HL-60 (cell line): ENCODE measurements at regions not wholly inside any gene's neighbourhood (a gene's known extent, or its start where the extent isn't known, plus 50 kb on each side); places are given as distances from the start of the nearest gene placed in this dataset.

Experiments used
- CTCF ChIP-seq: IDR thresholded peaks from one replicate; pipeline ENCODE4 v1.5.1; 2011; ENCODE audit warnings: low read length, control low read depth, inconsistent platforms; ENCODE audit not compliant: insufficient read depth
- GABPA ChIP-seq: IDR thresholded peaks from 2 replicates; pipeline ENCODE4 v1.6.1; 2012; ENCODE audit warnings: low read depth
- POLR2AphosphoS5 ChIP-seq: IDR thresholded peaks from 2 replicates; pipeline ENCODE4 v1.6.1; 2012; ENCODE audit warnings: low read depth
- REST ChIP-seq: IDR thresholded peaks from 2 replicates; pipeline ENCODE4 v1.6.1; 2012; ENCODE audit warnings: low read depth; ENCODE audit not compliant: insufficient replicate concordance
- SPI1 ChIP-seq: IDR thresholded peaks from 2 replicates; pipeline ENCODE4 v1.6.1; 2012; ENCODE audit warnings: low read depth, mild to moderate bottlenecking, borderline replicate concordance

- no peak for TF ChIP-seq CTCF
- no peak for TF ChIP-seq SPI1
- TF ChIP-seq POLR2AphosphoS5, result no peak
- TF ChIP-seq GABPA, result no peak
- TF ChIP-seq REST, result no peak
These were observed 523.0 kb upstream of the ANKRD30A start for GRCh38 chr10:36602374-36602773.
